ENCODE measurements at regions not wholly inside any gene's neighbourhood (a gene's known extent, or its start where the extent isn't known, plus 50 kb on each side); places are given as distances from the start of the nearest gene placed in this dataset.

GRCh38 chr11:113634940-113635575 lies 71.0 kb downstream of the TMPRSS5 start:
- Mint-ChIP-seq H3K4me1 (no peaks in the 10 kb centered on the region), H3K9me3 (no peaks in the 10 kb centered on the region), H3K27ac (peak overlapping the region in 1 of 2 donors; percentile 24), H3K27me3 (peaks cover 23% of the 10 kb centered on the region), H3K4me3 (no peak overlapping the region)
- ATAC-seq, result no peak
- DNase-seq, result no peak

DNA sequence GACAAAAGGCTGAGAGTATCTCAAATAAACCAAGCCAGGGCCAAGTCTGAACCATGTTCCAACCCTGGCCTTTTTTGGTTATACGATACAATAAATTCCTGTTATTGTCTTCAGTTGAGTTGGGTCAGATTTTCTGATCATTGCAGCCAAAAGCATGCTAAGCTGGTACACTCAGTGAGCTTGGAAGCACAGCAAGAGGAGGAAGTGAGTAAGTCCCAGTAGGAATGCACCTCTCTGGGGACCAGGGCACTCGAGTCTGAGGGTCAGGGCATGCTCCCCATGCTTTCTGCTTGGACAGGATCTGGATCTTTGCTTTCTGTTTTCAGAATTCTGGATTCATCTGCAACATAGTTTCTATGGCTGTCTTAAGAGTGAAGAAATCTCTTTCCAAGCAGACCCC lies 73.1 kb downstream of the TMPRSS5 start:
- H3K27me3 Mint-ChIP-seq, result peaks cover 24% of the 10 kb centered on the region
- no peak overlapping the region for H3K27ac Mint-ChIP-seq
- H3K4me1 Mint-ChIP-seq, result no peaks in the 10 kb centered on the region
- H3K9me3 Mint-ChIP-seq, result no peaks in the 10 kb centered on the region
- no peak for ATAC-seq
- H3K4me3 Mint-ChIP-seq, result no peak overlapping the region
- no peak for DNase-seq

GRCh38 chr11:113629562-113629961 lies 76.5 kb downstream of the TMPRSS5 start:
- Mint-ChIP-seq H3K27ac (peak overlapping the region in 1 of 2 donors; percentile 27), H3K9me3 (no peaks in the 10 kb centered on the region), H3K4me1 (no peaks in the 10 kb centered on the region), H3K4me3 (no peak overlapping the region), H3K27me3 (peaks cover 33% of the 10 kb centered on the region)
- DNase-seq, result no peak
- ATAC-seq, result no peak

- Mint-ChIP-seq H3K9me3 (no peaks in the 10 kb centered on the region), H3K4me3 (no peak overlapping the region), H3K27ac (no peak overlapping the region), H3K27me3 (peaks cover 39% of the 10 kb centered on the region), H3K4me1 (no peaks in the 10 kb centered on the region)
- no peak for ATAC-seq
- no peak for DNase-seq
These were observed 77.2 kb downstream of the TMPRSS5 start for GRCh38 chr11:113628912-113629311.

GRCh38 chr11:113627946-113628345 lies 78.2 kb downstream of the TMPRSS5 start:
- no peaks in the 10 kb centered on the region for H3K4me1 Mint-ChIP-seq
- H3K9me3 Mint-ChIP-seq, result no peaks in the 10 kb centered on the region
- DNase-seq (no peak), ATAC-seq (no peak)
- H3K27ac Mint-ChIP-seq, result no peak overlapping the region
- peaks cover 48% of the 10 kb centered on the region for H3K27me3 Mint-ChIP-seq
- no peak overlapping the region for H3K4me3 Mint-ChIP-seq

DNA sequence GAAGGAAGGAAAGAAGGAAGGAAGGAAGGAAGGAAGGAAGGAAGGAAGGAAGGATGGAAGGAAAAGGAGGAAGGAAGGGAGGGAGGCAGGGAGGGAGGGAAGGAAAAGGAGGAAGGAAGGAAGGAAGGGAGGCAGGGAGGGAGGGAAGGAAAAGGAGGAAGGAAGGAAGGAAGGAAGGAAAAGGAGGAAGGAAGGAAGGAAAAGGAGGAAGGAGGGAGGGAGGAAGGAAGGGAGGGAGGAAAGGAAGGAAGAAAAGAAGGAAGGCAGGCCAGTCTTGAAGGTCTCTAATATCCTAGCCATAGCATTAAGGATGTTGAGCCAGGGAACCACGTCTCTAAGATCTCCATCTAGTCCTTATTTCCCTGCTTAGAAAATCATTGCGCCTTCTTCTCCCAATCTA lies 78.8 kb downstream of the TMPRSS5 start:
- ATAC-seq, result no peak
- Mint-ChIP-seq H3K27me3 (peaks cover 48% of the 10 kb centered on the region), H3K4me1 (no peaks in the 10 kb centered on the region), H3K9me3 (no peaks in the 10 kb centered on the region), H3K27ac (no peak overlapping the region), H3K4me3 (no peak overlapping the region)
- DNase-seq, result no peak

DNA sequence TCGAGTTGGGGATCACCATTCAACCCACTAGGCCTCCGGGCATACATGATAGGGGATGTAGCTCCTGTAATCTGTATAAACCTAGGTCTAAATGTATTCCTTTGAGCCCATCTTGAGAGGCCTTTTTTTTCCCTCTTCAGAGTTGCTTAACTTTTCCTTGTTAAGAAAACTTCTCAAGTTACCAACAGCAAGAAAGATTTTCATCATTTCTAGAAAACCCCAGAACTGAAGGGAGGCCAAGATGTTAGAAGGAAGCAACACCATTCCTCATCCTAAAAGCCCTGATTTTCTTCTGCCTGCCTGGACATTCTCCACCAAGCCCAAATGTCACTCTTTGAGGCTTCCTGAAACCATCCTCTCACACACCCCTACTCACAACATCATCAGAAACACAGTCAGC lies 79.4 kb downstream of the TMPRSS5 start:
- ATAC-seq (no peak), DNase-seq (no peak)
- no peak overlapping the region for H3K27ac Mint-ChIP-seq
- no peak overlapping the region for H3K4me3 Mint-ChIP-seq
- no peaks in the 10 kb centered on the region for H3K4me1 Mint-ChIP-seq
- H3K9me3 Mint-ChIP-seq, result no peaks in the 10 kb centered on the region
- peaks cover 44% of the 10 kb centered on the region for H3K27me3 Mint-ChIP-seq

GRCh38 chr11:113623114-113623513 lies 83.0 kb downstream of the TMPRSS5 start:
- Mint-ChIP-seq H3K4me1 (no peaks in the 10 kb centered on the region), H3K27me3 (peaks cover 34% of the 10 kb centered on the region), H3K9me3 (peaks cover 5 to 15% of the 10 kb centered on the region in 2 donors), H3K27ac (no peak overlapping the region), H3K4me3 (no peak overlapping the region)
- no peak for DNase-seq
- no peak for ATAC-seq

GRCh38 chr11:113618360-113618759 lies 87.7 kb downstream of the TMPRSS5 start:
- no peak overlapping the region for H3K27ac Mint-ChIP-seq
- no peaks in the 10 kb centered on the region for H3K4me1 Mint-ChIP-seq
- no peak for DNase-seq
- ATAC-seq, result no peak
- H3K9me3 Mint-ChIP-seq, result peaks cover 5 to 15% of the 10 kb centered on the region in 2 donors
- H3K4me3 Mint-ChIP-seq, result no peak overlapping the region
- H3K27me3 Mint-ChIP-seq, result peaks cover 36% of the 10 kb centered on the region

- Mint-ChIP-seq H3K9me3 (peaks cover 5 to 8% of the 10 kb centered on the region in 2 donors), H3K27ac (no peak overlapping the region), H3K4me1 (no peaks in the 10 kb centered on the region), H3K27me3 (peaks cover 33% of the 10 kb centered on the region), H3K4me3 (no peak overlapping the region)
- no peak for ATAC-seq
- DNase-seq, result no peak
These were observed 90.3 kb downstream of the TMPRSS5 start for GRCh38 chr11:113615773-113616172.

GRCh38 chr11:113615098-113615497 lies 91.0 kb downstream of the TMPRSS5 start:
- Mint-ChIP-seq H3K27me3 (peaks cover 33% of the 10 kb centered on the region), H3K27ac (no peak overlapping the region), H3K4me3 (no peak overlapping the region), H3K9me3 (peaks cover 5 to 8% of the 10 kb centered on the region in 2 donors), H3K4me1 (no peaks in the 10 kb centered on the region)
- ATAC-seq (no peak), DNase-seq (no peak)

GRCh38 chr11:113614097-113614496 lies 92.0 kb downstream of the TMPRSS5 start:
- ATAC-seq, result no peak
- Mint-ChIP-seq H3K4me3 (no peak overlapping the region), H3K4me1 (no peaks in the 10 kb centered on the region), H3K9me3 (peaks cover 0 to under 1% of the 10 kb centered on the region in 2 donors), H3K27me3 (peaks cover 25% of the 10 kb centered on the region), H3K27ac (no peak overlapping the region)
- no peak for DNase-seq

DNA sequence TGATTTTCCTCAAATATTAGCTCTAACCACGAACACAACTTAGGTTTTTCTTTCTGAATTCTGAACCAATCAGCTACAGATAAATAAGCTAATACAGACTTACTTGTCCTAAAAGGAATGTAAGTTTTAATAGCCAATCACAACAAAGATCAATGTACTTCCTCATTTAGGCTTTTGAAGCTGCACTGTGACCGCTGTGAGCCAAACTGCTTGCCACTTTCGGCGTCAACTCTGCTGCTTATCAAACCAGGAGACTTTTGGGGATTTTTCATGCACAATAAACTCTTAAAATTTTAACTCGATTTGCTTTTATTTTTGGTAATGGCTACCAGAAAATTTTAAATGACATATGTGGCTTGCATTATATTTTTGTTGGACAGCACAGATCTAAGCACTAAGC lies 92.5 kb downstream of the TMPRSS5 start:
- ATAC-seq (no peak), DNase-seq (no peak)
- H3K4me3 Mint-ChIP-seq, result no peak overlapping the region
- no peaks in the 10 kb centered on the region for H3K4me1 Mint-ChIP-seq
- no peaks in the 10 kb centered on the region for H3K9me3 Mint-ChIP-seq
- H3K27me3 Mint-ChIP-seq, result peaks cover 23% of the 10 kb centered on the region
- H3K27ac Mint-ChIP-seq, result no peak overlapping the region

DNA sequence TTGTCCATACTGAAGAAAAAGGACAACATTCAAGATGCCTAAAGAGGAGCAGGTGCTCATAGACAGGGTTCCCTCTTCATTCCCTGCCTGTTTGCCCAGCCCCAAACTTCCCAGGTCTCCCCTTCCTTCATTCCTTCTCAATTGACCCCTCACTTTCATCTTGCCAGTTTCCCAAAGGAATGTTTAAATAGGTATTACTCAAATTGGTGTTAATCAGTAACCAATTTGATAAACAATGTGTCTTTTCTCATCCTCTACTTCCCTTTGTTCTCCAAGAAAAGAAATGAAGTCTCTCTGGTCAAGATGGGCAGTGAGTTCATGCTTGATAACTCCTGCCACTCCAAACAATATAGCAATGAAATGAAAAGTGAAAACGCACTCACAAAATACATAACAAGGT lies 101.9 kb downstream of the TMPRSS5 start:
- no peak overlapping the region for H3K27ac Mint-ChIP-seq
- ATAC-seq (no peak), DNase-seq (no peak)
- peaks cover 43% of the 10 kb centered on the region for H3K27me3 Mint-ChIP-seq
- peaks cover 14 to 23% of the 10 kb centered on the region in 2 donors for H3K9me3 Mint-ChIP-seq
- H3K4me3 Mint-ChIP-seq, result no peak overlapping the region
- no peaks in the 10 kb centered on the region for H3K4me1 Mint-ChIP-seq

GRCh38 chr11:113603277-113604059 lies 102.6 kb downstream of the TMPRSS5 start:
- H3K4me1 Mint-ChIP-seq, result no peaks in the 10 kb centered on the region
- peaks cover 50% of the 10 kb centered on the region for H3K27me3 Mint-ChIP-seq
- H3K27ac Mint-ChIP-seq, result peak overlapping the region in 1 of 2 donors; percentile 24
- H3K9me3 Mint-ChIP-seq, result peaks cover 14 to 23% of the 10 kb centered on the region in 2 donors
- ATAC-seq, result no peak
- no peak for DNase-seq
- H3K4me3 Mint-ChIP-seq, result no peak overlapping the region

DNA sequence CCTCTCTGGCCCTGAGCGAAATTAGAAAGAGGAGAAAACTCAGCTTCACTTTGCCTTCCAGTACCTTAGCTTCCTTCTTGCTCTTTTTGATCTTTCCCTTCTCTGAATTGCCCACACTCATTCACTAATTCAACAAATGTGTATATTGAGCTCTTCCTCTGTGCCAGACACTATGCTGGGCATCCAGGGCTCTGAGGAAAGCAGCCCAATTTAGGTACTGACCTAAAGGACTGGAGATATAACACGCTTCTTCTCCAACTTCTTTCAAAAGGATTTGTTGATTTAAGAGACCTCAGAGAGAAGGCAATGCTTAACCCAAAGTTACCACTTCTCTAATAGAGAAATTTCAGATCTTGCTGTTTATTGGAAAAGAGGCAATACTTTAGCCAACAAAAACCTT lies 103.6 kb downstream of the TMPRSS5 start:
- H3K27me3 Mint-ChIP-seq, result peaks cover 58% of the 10 kb centered on the region
- ATAC-seq, result no peak
- DNase-seq, result no peak
- no peak overlapping the region for H3K27ac Mint-ChIP-seq
- no peak overlapping the region for H3K4me3 Mint-ChIP-seq
- H3K9me3 Mint-ChIP-seq, result peaks cover 14 to 23% of the 10 kb centered on the region in 2 donors
- no peaks in the 10 kb centered on the region for H3K4me1 Mint-ChIP-seq
